Body of pancreas (tissue), 4 donors: ENCODE measurements at regions not wholly inside any gene's neighbourhood (a gene's known extent, or its start where the extent isn't known, plus 50 kb on each side); places are given as distances from the start of the nearest gene placed in this dataset.

ENCODE experiments used
- ATAC-seq: fragments of 150-250 bp; one replicate; pipeline ENCODE4 v1.9.1; 2016
- DNase-seq, 4 donors: peaks; one replicate each; pipeline ENCODE4 v3.0.0-alpha.2; 2019
- H3K27ac ChIP-seq, 4 donors: fragments of 200-600 bp; sonication (generic); 1 replicate in 3 of 4; 2 replicates in 1 of 4; pipeline versions ENCODE4 v1.5.1 to v1.6.1; 2016 to 2019; ENCODE audit warnings: mild to moderate bottlenecking in 1 of 4, mixed read lengths in 1 of 4, moderate library complexity in 1 of 4
- H3K27me3 ChIP-seq, 2 donors: fragments of 200-600 bp; sonication (generic); one replicate each; pipeline ENCODE4 v1.6.0; 2016; ENCODE audit warnings: mild to moderate bottlenecking in 1 of 2
- H3K36me3 ChIP-seq, 2 donors: fragments of 200-600 bp; sonication (generic); replicated peaks in 1 of 2; 2 replicates each; pipeline ENCODE4 v1.5.1; 2016; ENCODE audit warnings: low read depth in 2 of 2; ENCODE audit not compliant: insufficient read depth in 1 of 2
- H3K4me1 ChIP-seq: fragments of 200-600 bp; sonication (generic); one replicate; pipeline ENCODE4 v1.6.0; 2016
- H3K4me3 ChIP-seq, 2 donors: fragments of 200-600 bp; sonication (generic); 1 replicate in 1 of 2; 2 replicates in 1 of 2; pipeline ENCODE4 v1.5.1; 2016 to 2019
- H3K9me3 ChIP-seq, 3 donors: fragments of 200-600 bp; sonication (generic); 1 replicate in 2 of 3; 2 replicates in 1 of 3; pipeline ENCODE4 v1.5.1; 2016
- POLR2A ChIP-seq, 3 donors: fragments of 450-650 bp; IDR thresholded peaks; one replicate each; pipeline ENCODE4 v1.6.1; 2016; ENCODE audit warnings: antibody characterized with exemption in 3 of 3, mild to moderate bottlenecking in 2 of 3
- WGBS, 2 donors: methylation state at CpG; one replicate each; pipeline ENCODE4 v1.1.5; 2017; 5-methylcytosine and 5-hydroxymethylcytosine counted together
- intact Hi-C: fragments of 100-400 bp; cut with DNase I; formaldehyde crosslinking; loops from one replicate; pipeline ENCODE4 v1.15.1; 2023
- TF ChIP-seq, protein P1 (sequence below), 7 experiments: fragments of 450-650 bp in 4 of 7; fragments of 200-600 bp in 3 of 7; sonication (generic) in 3 of 7; IDR thresholded peaks; one replicate each; pipeline ENCODE4 v1.5.1; 2016 to 2019; ENCODE audit warnings: antibody characterized with exemption in 7 of 7

- intact Hi-C loops: no loop called here
- H3K4me1 ChIP-seq: no peaks in the 10 kb centered on the region
- no peaks in the 10 kb centered on the region for H3K36me3 ChIP-seq
- H3K27me3 ChIP-seq: no peaks in the 10 kb centered on the region
- DNase-seq: no peak
- no peak overlapping the region for H3K4me3 ChIP-seq
- ATAC-seq: no peak
- TF ChIP-seq, protein P1, sequence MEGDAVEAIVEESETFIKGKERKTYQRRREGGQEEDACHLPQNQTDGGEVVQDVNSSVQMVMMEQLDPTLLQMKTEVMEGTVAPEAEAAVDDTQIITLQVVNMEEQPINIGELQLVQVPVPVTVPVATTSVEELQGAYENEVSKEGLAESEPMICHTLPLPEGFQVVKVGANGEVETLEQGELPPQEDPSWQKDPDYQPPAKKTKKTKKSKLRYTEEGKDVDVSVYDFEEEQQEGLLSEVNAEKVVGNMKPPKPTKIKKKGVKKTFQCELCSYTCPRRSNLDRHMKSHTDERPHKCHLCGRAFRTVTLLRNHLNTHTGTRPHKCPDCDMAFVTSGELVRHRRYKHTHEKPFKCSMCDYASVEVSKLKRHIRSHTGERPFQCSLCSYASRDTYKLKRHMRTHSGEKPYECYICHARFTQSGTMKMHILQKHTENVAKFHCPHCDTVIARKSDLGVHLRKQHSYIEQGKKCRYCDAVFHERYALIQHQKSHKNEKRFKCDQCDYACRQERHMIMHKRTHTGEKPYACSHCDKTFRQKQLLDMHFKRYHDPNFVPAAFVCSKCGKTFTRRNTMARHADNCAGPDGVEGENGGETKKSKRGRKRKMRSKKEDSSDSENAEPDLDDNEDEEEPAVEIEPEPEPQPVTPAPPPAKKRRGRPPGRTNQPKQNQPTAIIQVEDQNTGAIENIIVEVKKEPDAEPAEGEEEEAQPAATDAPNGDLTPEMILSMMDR (IDR thresholded peaks at IDR 0.05): no peak
- H3K9me3 ChIP-seq: peaks cover 0 to 14% (median 0%) of the 10 kb centered on the region in 3 donors
- WGBS, 2 donors: 80 to 89% methylated on average over 9 of the region's 9 CpGs
- H3K27ac ChIP-seq: no peak overlapping the region
These were observed 121.4 kb upstream of the SLC35F3 start for GRCh38 chr1:233782937-233783586.

- no peak for DNase-seq
- Histone ChIP-seq H3K27ac (no peak overlapping the region), H3K27me3 (no peaks in the 10 kb centered on the region), H3K4me1 (no peaks in the 10 kb centered on the region), H3K4me3 (no peak overlapping the region), H3K36me3 (no peaks in the 10 kb centered on the region), H3K9me3 (no peaks in the 10 kb centered on the region)
- 71 to 81% methylated on average over 3 of the region's 3 CpGs for WGBS, 2 donors
- no peak for ATAC-seq
- TF ChIP-seq, protein P1 (IDR thresholded peaks at IDR 0.05): no peak
- no peak for TF ChIP-seq POLR2A (IDR thresholded peaks at IDR 0.05)
- intact Hi-C loops: no loop called here
These were observed 116.9 kb upstream of the SLC35F3 start for GRCh38 chr1:233787599-233787998.

DNA sequence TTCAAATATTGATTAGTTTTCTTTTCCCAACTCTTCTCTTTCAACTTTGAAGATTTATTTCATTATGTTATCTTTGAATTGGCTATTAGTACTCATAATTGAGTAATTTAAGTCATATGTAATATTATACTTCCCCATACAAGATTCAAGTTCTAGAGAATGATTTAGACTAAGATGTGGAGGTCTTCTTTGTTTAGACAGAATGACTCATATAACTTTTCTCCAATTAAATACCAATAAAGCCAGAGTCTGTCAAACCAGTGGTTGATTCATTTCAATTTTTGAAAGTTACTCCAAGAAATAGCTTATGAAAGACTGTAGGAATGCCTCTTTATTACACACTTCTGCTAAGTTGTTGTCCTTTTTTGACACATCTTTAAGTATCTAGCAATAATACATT is 115.8 kb upstream of the SLC35F3 start:
- no peaks in the 10 kb centered on the region for H3K27me3 ChIP-seq
- TF ChIP-seq, protein P1 (IDR thresholded peaks at IDR 0.05): no peak
- no peak for TF ChIP-seq POLR2A (IDR thresholded peaks at IDR 0.05)
- no peaks in the 10 kb centered on the region for H3K36me3 ChIP-seq
- H3K4me1 ChIP-seq: no peaks in the 10 kb centered on the region
- H3K27ac ChIP-seq: no peak overlapping the region
- no peaks in the 10 kb centered on the region for H3K9me3 ChIP-seq
- ATAC-seq (no peak), DNase-seq (no peak)
- no peak overlapping the region for H3K4me3 ChIP-seq
- intact Hi-C loops: no loop called here

GRCh38 chr1:233790121-233790520 is 114.4 kb upstream of the SLC35F3 start:
- intact Hi-C loops: loop anchor here (10.0 kb wide), 1 partner anchor 485 kb away; no protein-coding TSS in a partner anchor
- Histone ChIP-seq H3K36me3 (no peaks in the 10 kb centered on the region), H3K27me3 (no peaks in the 10 kb centered on the region)

More at GRCh38 chr1:233790121-233790520, 114.4 kb upstream of the SLC35F3 start:
- no peak overlapping the region for H3K4me3 ChIP-seq
- ATAC-seq (no peak), DNase-seq (no peak)
- no peaks in the 10 kb centered on the region for H3K9me3 ChIP-seq
- H3K4me1 ChIP-seq: no peaks in the 10 kb centered on the region
- no peak for TF ChIP-seq POLR2A (IDR thresholded peaks at IDR 0.05)
- TF ChIP-seq, protein P1 (IDR thresholded peaks at IDR 0.05): no peak
- WGBS, 2 donors: 52 to 64% methylated on average over 3 of the region's 3 CpGs
- no peak overlapping the region for H3K27ac ChIP-seq
